HL-60 (cell line): ENCODE measurements at regions not wholly inside any gene's neighbourhood (a gene's known extent, or its start where the extent isn't known, plus 50 kb on each side); places are given as distances from the start of the nearest gene placed in this dataset.

Experiments used
- DNase-seq, 2 experiments: peaks; one replicate each; pipeline ENCODE4 v3.0.0-alpha.2; 2010 to 2020; ENCODE audit warnings: low read depth in 1 of 2, low spot score in 1 of 2
- H3K27ac ChIP-seq: fragments of 250-450 bp; sonication (Bioruptor Pico); replicated peaks from 2 replicates; pipeline ENCODE4 v1.5.1; 2020; ENCODE audit warnings: mild to moderate bottlenecking, moderate library complexity
- H3K27me3 ChIP-seq: fragments of 250-450 bp; sonication (Bioruptor Pico); 2 replicates; pipeline ENCODE4 v1.5.1; 2021; ENCODE audit warnings: mild to moderate bottlenecking, moderate library complexity; ENCODE audit not compliant: insufficient read depth, poor library complexity, severe bottlenecking
- H3K4me3 ChIP-seq: replicated peaks from 2 replicates; pipeline ENCODE4 v1.5.1; 2011; ENCODE audit warnings: mild to moderate bottlenecking, control low read depth, low read length; ENCODE audit not compliant: insufficient read depth
- CTCF ChIP-seq: IDR thresholded peaks from one replicate; pipeline ENCODE4 v1.5.1; 2011; ENCODE audit warnings: low read length, control low read depth, inconsistent platforms; ENCODE audit not compliant: insufficient read depth
- GABPA ChIP-seq: IDR thresholded peaks from 2 replicates; pipeline ENCODE4 v1.6.1; 2012; ENCODE audit warnings: low read depth
- POLR2AphosphoS5 ChIP-seq: IDR thresholded peaks from 2 replicates; pipeline ENCODE4 v1.6.1; 2012; ENCODE audit warnings: low read depth
- SPI1 ChIP-seq: IDR thresholded peaks from 2 replicates; pipeline ENCODE4 v1.6.1; 2012; ENCODE audit warnings: low read depth, mild to moderate bottlenecking, borderline replicate concordance
- TF ChIP-seq, protein P1 (sequence below): IDR thresholded peaks from 2 replicates; pipeline ENCODE4 v1.6.1; 2012; ENCODE audit warnings: low read depth; ENCODE audit not compliant: insufficient replicate concordance

GRCh38 chr2:211132573-211132972 lies 576.2 kb downstream of the CPS1 start:
- Histone ChIP-seq H3K27me3 (no peaks in the 10 kb centered on the region), H3K27ac (no peak overlapping the region), H3K4me3 (no peak overlapping the region)
- DNase-seq, result no peak
- TF ChIP-seq GABPA, result no peak
- TF ChIP-seq, protein P1, sequence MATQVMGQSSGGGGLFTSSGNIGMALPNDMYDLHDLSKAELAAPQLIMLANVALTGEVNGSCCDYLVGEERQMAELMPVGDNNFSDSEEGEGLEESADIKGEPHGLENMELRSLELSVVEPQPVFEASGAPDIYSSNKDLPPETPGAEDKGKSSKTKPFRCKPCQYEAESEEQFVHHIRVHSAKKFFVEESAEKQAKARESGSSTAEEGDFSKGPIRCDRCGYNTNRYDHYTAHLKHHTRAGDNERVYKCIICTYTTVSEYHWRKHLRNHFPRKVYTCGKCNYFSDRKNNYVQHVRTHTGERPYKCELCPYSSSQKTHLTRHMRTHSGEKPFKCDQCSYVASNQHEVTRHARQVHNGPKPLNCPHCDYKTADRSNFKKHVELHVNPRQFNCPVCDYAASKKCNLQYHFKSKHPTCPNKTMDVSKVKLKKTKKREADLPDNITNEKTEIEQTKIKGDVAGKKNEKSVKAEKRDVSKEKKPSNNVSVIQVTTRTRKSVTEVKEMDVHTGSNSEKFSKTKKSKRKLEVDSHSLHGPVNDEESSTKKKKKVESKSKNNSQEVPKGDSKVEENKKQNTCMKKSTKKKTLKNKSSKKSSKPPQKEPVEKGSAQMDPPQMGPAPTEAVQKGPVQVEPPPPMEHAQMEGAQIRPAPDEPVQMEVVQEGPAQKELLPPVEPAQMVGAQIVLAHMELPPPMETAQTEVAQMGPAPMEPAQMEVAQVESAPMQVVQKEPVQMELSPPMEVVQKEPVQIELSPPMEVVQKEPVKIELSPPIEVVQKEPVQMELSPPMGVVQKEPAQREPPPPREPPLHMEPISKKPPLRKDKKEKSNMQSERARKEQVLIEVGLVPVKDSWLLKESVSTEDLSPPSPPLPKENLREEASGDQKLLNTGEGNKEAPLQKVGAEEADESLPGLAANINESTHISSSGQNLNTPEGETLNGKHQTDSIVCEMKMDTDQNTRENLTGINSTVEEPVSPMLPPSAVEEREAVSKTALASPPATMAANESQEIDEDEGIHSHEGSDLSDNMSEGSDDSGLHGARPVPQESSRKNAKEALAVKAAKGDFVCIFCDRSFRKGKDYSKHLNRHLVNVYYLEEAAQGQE, result no peak
- TF ChIP-seq CTCF, result no peak
- TF ChIP-seq POLR2AphosphoS5, result no peak
- TF ChIP-seq SPI1, result no peak

DNA sequence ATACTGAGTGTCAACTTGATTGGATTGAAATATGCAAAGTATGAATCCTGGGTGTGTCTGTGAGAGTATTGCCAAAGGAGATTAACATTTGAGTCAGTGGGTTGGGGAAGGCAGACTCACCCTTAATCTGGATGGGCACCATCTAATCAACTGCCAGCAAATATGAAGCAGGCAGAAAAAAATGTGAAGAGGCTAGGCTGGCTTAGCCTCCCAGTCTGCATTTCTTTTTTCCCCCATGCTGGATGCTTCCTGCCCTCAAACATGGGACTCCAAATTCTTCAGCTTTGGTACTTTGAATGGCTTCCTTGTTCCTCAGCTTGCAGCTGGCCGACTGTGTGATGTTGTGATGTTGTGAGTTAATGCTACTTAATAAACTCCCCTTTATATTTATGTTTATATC lies 577.4 kb downstream of the CPS1 start:
- TF ChIP-seq SPI1, result no peak
- TF ChIP-seq POLR2AphosphoS5, result no peak
- TF ChIP-seq, protein P1, result no peak
- TF ChIP-seq GABPA, result no peak
- no peak overlapping the region for H3K27ac ChIP-seq
- no peak overlapping the region for H3K4me3 ChIP-seq
- DNase-seq, result no peak
- no peaks in the 10 kb centered on the region for H3K27me3 ChIP-seq

GRCh38 chr2:211138551-211138950 lies 582.2 kb downstream of the CPS1 start:
- no peak overlapping the region for H3K27ac ChIP-seq
- no peak overlapping the region for H3K4me3 ChIP-seq
- no peaks in the 10 kb centered on the region for H3K27me3 ChIP-seq
- DNase-seq, result no peak
- TF ChIP-seq GABPA (no peak), POLR2AphosphoS5 (no peak), SPI1 (no peak)
- TF ChIP-seq, protein P1, result no peak

GRCh38 chr2:211141646-211142045 lies 585.2 kb downstream of the CPS1 start:
- no peak overlapping the region for H3K4me3 ChIP-seq
- no peaks in the 10 kb centered on the region for H3K27me3 ChIP-seq
- H3K27ac ChIP-seq, result no peak overlapping the region
- TF ChIP-seq GABPA (no peak), POLR2AphosphoS5 (no peak), CTCF (no peak), SPI1 (no peak)
- TF ChIP-seq, protein P1, result no peak
- no peak for DNase-seq
